HUES48 (cell line): ENCODE measurements at regions not wholly inside any gene's neighbourhood (a gene's known extent, or its start where the extent isn't known, plus 50 kb on each side); places are given as distances from the start of the nearest gene placed in this dataset.
A peak's percentile ranks its signal among the peaks of the same experiment; 100 is the strongest.

Experiments
- H3K27ac ChIP-seq: one replicate; pipeline ENCODE4 v1.7.0; 2013; ENCODE audit warnings: low read depth, low read length, inconsistent platforms
- H3K27me3 ChIP-seq: 2 replicates; pipeline ENCODE4 v1.6.1; 2013; ENCODE audit warnings: mild to moderate bottlenecking, low read length; ENCODE audit not compliant: control insufficient read depth, insufficient read depth
- H3K36me3 ChIP-seq: 2 replicates; pipeline ENCODE4 v1.6.1; 2013; ENCODE audit warnings: low read length; ENCODE audit not compliant: control insufficient read depth, insufficient read depth
- H3K4me1 ChIP-seq: 2 replicates; pipeline ENCODE4 v1.6.1; 2013; ENCODE audit warnings: mild to moderate bottlenecking, low read length; ENCODE audit not compliant: control insufficient read depth, insufficient read depth
- H3K4me3 ChIP-seq: 2 replicates; pipeline ENCODE4 v1.5.1; 2013; ENCODE audit warnings: mild to moderate bottlenecking, low read depth, low read length
- H3K9ac ChIP-seq: 2 replicates; pipeline ENCODE4 v1.6.1; 2013; ENCODE audit warnings: mild to moderate bottlenecking, low read depth, low read length, moderate library complexity
- H3K9me3 ChIP-seq: 2 replicates; pipeline ENCODE4 v1.6.1; 2013; ENCODE audit warnings: low read length; ENCODE audit not compliant: control insufficient read depth, insufficient read depth

- H3K9ac ChIP-seq, result no peak overlapping the region
- peaks cover 5% of the 10 kb centered on the region; the same call in 1 of the 2 replicates for H3K4me1 ChIP-seq
- H3K4me3 ChIP-seq, result no peak overlapping the region
- H3K27me3 ChIP-seq, result no peaks in the 10 kb centered on the region
- H3K9me3 ChIP-seq, result no peaks in the 10 kb centered on the region
- H3K27ac ChIP-seq, result no peak overlapping the region
- no peaks in the 10 kb centered on the region for H3K36me3 ChIP-seq
Measured at GRCh38 chr6:100986921-100987320, 105.8 kb upstream of the ASCC3 start.

GRCh38 chr6:100987556-100987955 lies 106.4 kb upstream of the ASCC3 start:
- Histone ChIP-seq H3K9me3 (no peaks in the 10 kb centered on the region), H3K27me3 (no peaks in the 10 kb centered on the region), H3K36me3 (no peaks in the 10 kb centered on the region), H3K4me3 (no peak overlapping the region), H3K9ac (no peak overlapping the region), H3K4me1 (peaks cover 5% of the 10 kb centered on the region; the same call in 1 of the 2 replicates), H3K27ac (no peak overlapping the region)

GRCh38 chr6:100988391-100988984 lies 107.4 kb upstream of the ASCC3 start:
- H3K27ac ChIP-seq, result no peak overlapping the region
- H3K27me3 ChIP-seq, result no peaks in the 10 kb centered on the region
- no peak overlapping the region for H3K4me3 ChIP-seq
- H3K4me1 ChIP-seq, result peaks cover 5% of the 10 kb centered on the region; the same call in 1 of the 2 replicates
- no peaks in the 10 kb centered on the region for H3K36me3 ChIP-seq
- H3K9me3 ChIP-seq, result no peaks in the 10 kb centered on the region
- no peak overlapping the region for H3K9ac ChIP-seq

GRCh38 chr6:100990070-100990469 lies 108.9 kb upstream of the ASCC3 start:
- H3K27ac ChIP-seq, result no peak overlapping the region
- peaks cover 5% of the 10 kb centered on the region; the same call in 1 of the 2 replicates for H3K4me1 ChIP-seq
- H3K4me3 ChIP-seq, result no peak overlapping the region
- no peaks in the 10 kb centered on the region for H3K27me3 ChIP-seq
- H3K36me3 ChIP-seq, result no peaks in the 10 kb centered on the region
- no peaks in the 10 kb centered on the region for H3K9me3 ChIP-seq
- H3K9ac ChIP-seq, result no peak overlapping the region

- H3K27ac ChIP-seq, result no peak overlapping the region
- no peaks in the 10 kb centered on the region for H3K27me3 ChIP-seq
- H3K4me3 ChIP-seq, result no peak overlapping the region
- peaks cover 13% of the 10 kb centered on the region for H3K4me1 ChIP-seq
- no peaks in the 10 kb centered on the region for H3K36me3 ChIP-seq
- no peak overlapping the region for H3K9ac ChIP-seq
- no peaks in the 10 kb centered on the region for H3K9me3 ChIP-seq
Measured at GRCh38 chr6:100996409-100996808, 115.3 kb upstream of the ASCC3 start.

- Histone ChIP-seq H3K4me3 (no peak overlapping the region), H3K9ac (no peak overlapping the region), H3K27ac (no peak overlapping the region), H3K4me1 (peaks cover 13% of the 10 kb centered on the region), H3K27me3 (no peaks in the 10 kb centered on the region), H3K9me3 (no peaks in the 10 kb centered on the region), H3K36me3 (no peaks in the 10 kb centered on the region)
Measured at GRCh38 chr6:100998111-100998510, 117.0 kb upstream of the ASCC3 start.

GRCh38 chr6:100999034-100999597 lies 118.0 kb upstream of the ASCC3 start:
- peaks cover 13% of the 10 kb centered on the region for H3K4me1 ChIP-seq
- no peaks in the 10 kb centered on the region for H3K27me3 ChIP-seq
- no peaks in the 10 kb centered on the region for H3K9me3 ChIP-seq
- H3K4me3 ChIP-seq, result 0 out of 2 replicates have a peak overlapping the region, but pooled peaks have one; percentile 18
- no peak overlapping the region for H3K27ac ChIP-seq
- no peaks in the 10 kb centered on the region for H3K36me3 ChIP-seq
- H3K9ac ChIP-seq, result no peak overlapping the region

- Histone ChIP-seq H3K27me3 (no peaks in the 10 kb centered on the region), H3K36me3 (no peaks in the 10 kb centered on the region), H3K4me3 (no peak overlapping the region), H3K9ac (no peak overlapping the region), H3K4me1 (peaks cover 13% of the 10 kb centered on the region), H3K9me3 (no peaks in the 10 kb centered on the region), H3K27ac (no peak overlapping the region)
Measured at GRCh38 chr6:101000341-101000740, 119.2 kb upstream of the ASCC3 start.

GRCh38 chr6:101001012-101001411 lies 119.9 kb upstream of the ASCC3 start:
- Histone ChIP-seq H3K27me3 (no peaks in the 10 kb centered on the region), H3K9ac (no peak overlapping the region), H3K4me3 (no peak overlapping the region), H3K9me3 (no peaks in the 10 kb centered on the region), H3K27ac (no peak overlapping the region), H3K36me3 (no peaks in the 10 kb centered on the region), H3K4me1 (peaks cover 13% of the 10 kb centered on the region)

- Histone ChIP-seq H3K27ac (no peak overlapping the region), H3K9ac (no peak overlapping the region), H3K36me3 (no peaks in the 10 kb centered on the region), H3K4me3 (no peak overlapping the region), H3K4me1 (peaks cover 13% of the 10 kb centered on the region), H3K27me3 (no peaks in the 10 kb centered on the region), H3K9me3 (no peaks in the 10 kb centered on the region)
Measured at GRCh38 chr6:101001607-101002006, 120.5 kb upstream of the ASCC3 start.

GRCh38 chr6:101003075-101003474 lies 121.9 kb upstream of the ASCC3 start:
- Histone ChIP-seq H3K9ac (no peak overlapping the region), H3K9me3 (no peaks in the 10 kb centered on the region), H3K4me3 (no peak overlapping the region), H3K27ac (no peak overlapping the region), H3K27me3 (no peaks in the 10 kb centered on the region), H3K4me1 (peaks cover 13% of the 10 kb centered on the region), H3K36me3 (no peaks in the 10 kb centered on the region)
